ENCODE measurements at regions not wholly inside any gene's neighbourhood (a gene's known extent, or its start where the extent isn't known, plus 50 kb on each side); places are given as distances from the start of the nearest gene placed in this dataset.

DNA sequence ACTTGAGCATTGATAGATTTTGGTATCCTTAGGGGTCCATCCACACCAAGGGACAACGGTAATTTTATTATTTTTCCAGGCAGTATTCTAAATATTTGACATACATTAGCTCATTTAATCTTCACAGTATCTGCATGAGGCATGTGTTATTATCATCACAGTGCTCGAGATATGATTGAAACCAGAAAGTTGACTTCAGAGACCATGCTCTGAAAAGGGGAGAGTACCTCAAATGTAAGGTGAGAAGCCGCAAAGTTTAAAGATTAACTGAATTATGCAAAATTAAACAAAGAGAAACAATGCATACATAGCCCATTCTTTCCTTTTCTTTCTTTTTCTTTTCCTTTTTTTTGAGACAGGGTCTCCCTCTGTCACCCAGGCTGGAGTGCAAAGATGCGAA, 104.1 kb downstream of the SLC25A46 start:
- ChIA-PET CTCF (no interaction called here), POLR2A (no interaction called here)
- ATAC-seq, result no peak
- Mint-ChIP-seq H3K27ac (no peak overlapping the region), H3K27me3 (ENCODE audit: low read depth) (no peaks in the 10 kb centered on the region), H3K4me1 (ENCODE audit: low read depth) (no peaks in the 10 kb centered on the region), H3K9me3 (ENCODE audit: insufficient read depth) (no peaks in the 10 kb centered on the region), H3K4me3 (no peak overlapping the region), H3K36me3 (ENCODE audit: low read depth) (no peaks in the 10 kb centered on the region)
- DNase-seq, result no peak

DNA sequence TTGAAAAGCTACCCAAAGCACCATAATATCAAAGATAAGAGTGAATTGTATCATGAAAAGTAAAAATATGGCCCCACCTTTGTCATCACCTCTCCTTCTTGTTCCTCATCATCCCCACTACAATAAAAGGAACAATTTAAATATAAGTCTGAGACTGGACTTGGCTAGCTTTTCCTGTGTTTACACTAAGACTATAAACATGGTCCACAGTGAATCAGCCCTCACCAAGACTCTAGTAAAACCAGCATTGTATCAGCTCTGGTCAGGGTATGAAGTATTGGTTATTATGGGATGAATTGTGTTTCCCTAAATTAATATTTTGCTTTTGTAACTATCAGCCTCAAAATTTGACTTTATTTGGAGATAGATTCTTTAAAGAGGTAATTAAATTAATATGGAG, 105.4 kb downstream of the SLC25A46 start:
- Mint-ChIP-seq H3K9me3 (ENCODE audit: insufficient read depth) (no peaks in the 10 kb centered on the region), H3K36me3 (ENCODE audit: low read depth) (no peaks in the 10 kb centered on the region), H3K27me3 (ENCODE audit: low read depth) (no peaks in the 10 kb centered on the region), H3K27ac (no peak overlapping the region), H3K4me1 (ENCODE audit: low read depth) (no peaks in the 10 kb centered on the region), H3K4me3 (no peak overlapping the region)
- POLR2A ChIA-PET, result no interaction called here
- DNase-seq, result no peak
- ATAC-seq, result no peak
- CTCF ChIA-PET, result no interaction called here

GRCh38 chr5:110846398-110847001, 107.7 kb downstream of the SLC25A46 start:
- no peaks in the 10 kb centered on the region for H3K4me1 Mint-ChIP-seq (ENCODE audit: low read depth)
- H3K4me3 Mint-ChIP-seq, result no peak overlapping the region
- no peak for DNase-seq
- no peaks in the 10 kb centered on the region for H3K36me3 Mint-ChIP-seq (ENCODE audit: low read depth)
- no peak overlapping the region for H3K27ac Mint-ChIP-seq
- H3K9me3 Mint-ChIP-seq (ENCODE audit: insufficient read depth), result peaks cover 4% of the 10 kb centered on the region
- no peaks in the 10 kb centered on the region for H3K27me3 Mint-ChIP-seq (ENCODE audit: low read depth)
- CTCF ChIA-PET, result no interaction called here
- ATAC-seq, result no peak
- POLR2A ChIA-PET, result no interaction called here

DNA sequence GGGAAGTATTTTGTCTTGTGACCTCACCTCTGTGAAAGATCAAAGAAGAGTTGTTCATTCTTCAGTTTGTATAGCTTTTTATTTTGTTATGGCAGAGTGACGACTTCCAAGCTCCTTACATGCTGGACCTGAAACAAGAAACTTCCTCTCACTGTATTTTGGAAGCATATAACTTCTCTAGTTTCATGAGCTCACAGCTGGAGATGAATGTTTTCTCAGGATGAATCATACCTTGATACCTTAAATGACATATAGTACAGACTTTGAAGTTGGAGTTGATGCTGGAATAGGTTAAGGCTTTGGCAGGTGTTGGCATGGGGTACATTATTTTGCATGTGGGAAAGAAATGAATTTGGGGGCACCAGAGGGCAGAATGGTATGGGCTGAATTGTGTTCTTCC, 112.5 kb downstream of the SLC25A46 start:
- Mint-ChIP-seq H3K4me1 (ENCODE audit: low read depth) (no peaks in the 10 kb centered on the region), H3K27me3 (ENCODE audit: low read depth) (no peaks in the 10 kb centered on the region), H3K9me3 (ENCODE audit: insufficient read depth) (peaks cover 4% of the 10 kb centered on the region), H3K4me3 (no peak overlapping the region), H3K27ac (no peak overlapping the region), H3K36me3 (ENCODE audit: low read depth) (no peaks in the 10 kb centered on the region)
- ATAC-seq (no peak), DNase-seq (no peak)
- POLR2A ChIA-PET, result no interaction called here
- CTCF ChIA-PET, result no interaction called here

DNA sequence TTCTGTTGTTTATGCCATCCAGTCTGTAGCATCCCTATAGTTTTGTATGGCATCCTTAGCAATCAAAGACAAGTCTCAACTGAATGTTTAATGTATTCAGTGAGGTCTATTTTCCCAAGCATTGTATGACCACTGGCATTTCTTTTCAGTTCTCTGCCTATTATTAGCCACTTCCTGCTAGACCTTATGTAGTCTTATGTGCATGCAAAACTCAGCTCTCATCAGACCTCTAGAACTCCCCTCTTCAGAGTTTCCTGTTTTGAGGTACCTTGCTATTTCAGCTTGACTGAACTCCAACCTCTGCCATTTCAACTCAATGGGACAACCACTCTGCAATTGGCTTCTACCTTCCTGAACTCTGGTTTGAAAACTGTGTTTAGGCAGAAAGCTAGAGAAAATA, 113.2 kb downstream of the SLC25A46 start:
- ChIA-PET CTCF (no interaction called here), POLR2A (no interaction called here)
- H3K36me3 Mint-ChIP-seq (ENCODE audit: low read depth), result no peaks in the 10 kb centered on the region
- H3K9me3 Mint-ChIP-seq (ENCODE audit: insufficient read depth), result peaks cover 4% of the 10 kb centered on the region
- no peak for DNase-seq
- no peaks in the 10 kb centered on the region for H3K4me1 Mint-ChIP-seq (ENCODE audit: low read depth)
- no peak for ATAC-seq
- no peaks in the 10 kb centered on the region for H3K27me3 Mint-ChIP-seq (ENCODE audit: low read depth)
- H3K27ac Mint-ChIP-seq, result no peak overlapping the region
- H3K4me3 Mint-ChIP-seq, result no peak overlapping the region

GRCh38 chr5:110852541-110852940, 113.7 kb downstream of the SLC25A46 start:
- DNase-seq, result no peak
- CTCF ChIA-PET, result no interaction called here
- Mint-ChIP-seq H3K36me3 (ENCODE audit: low read depth) (no peaks in the 10 kb centered on the region), H3K4me3 (no peak overlapping the region), H3K9me3 (ENCODE audit: insufficient read depth) (peaks cover 4% of the 10 kb centered on the region), H3K4me1 (ENCODE audit: low read depth) (no peaks in the 10 kb centered on the region), H3K27ac (no peak overlapping the region), H3K27me3 (ENCODE audit: low read depth) (no peaks in the 10 kb centered on the region)
- POLR2A ChIA-PET, result no interaction called here
- ATAC-seq, result no peak

- CTCF ChIA-PET, result no interaction called here
- peaks cover 4% of the 10 kb centered on the region for H3K9me3 Mint-ChIP-seq (ENCODE audit: insufficient read depth)
- no peaks in the 10 kb centered on the region for H3K4me1 Mint-ChIP-seq (ENCODE audit: low read depth)
- no peak overlapping the region for H3K27ac Mint-ChIP-seq
- no peak overlapping the region for H3K4me3 Mint-ChIP-seq
- H3K36me3 Mint-ChIP-seq (ENCODE audit: low read depth), result no peaks in the 10 kb centered on the region
- ATAC-seq (no peak), DNase-seq (no peak)
- POLR2A ChIA-PET, result no interaction called here
- no peaks in the 10 kb centered on the region for H3K27me3 Mint-ChIP-seq (ENCODE audit: low read depth)
Observed at GRCh38 chr5:110853267-110853666, 114.5 kb downstream of the SLC25A46 start.

DNA sequence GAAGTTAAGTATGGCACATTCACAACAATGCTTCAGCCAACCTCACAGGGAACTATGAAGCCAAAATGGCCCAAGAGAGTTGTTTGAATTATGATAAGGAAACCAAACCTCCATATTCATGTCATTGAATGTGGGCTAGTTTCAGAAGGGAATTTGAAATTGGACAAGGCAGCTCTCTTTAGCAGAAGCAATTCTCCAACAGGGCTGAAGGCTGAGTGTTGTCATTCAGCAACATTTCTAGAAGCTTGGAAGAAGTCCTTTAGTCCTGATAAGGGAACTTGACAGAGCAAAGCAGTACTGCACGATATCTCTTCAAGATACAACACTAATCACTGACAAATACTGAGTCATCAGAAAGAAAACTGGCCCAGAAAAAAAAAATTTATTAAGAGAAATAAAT, 115.4 kb downstream of the SLC25A46 start:
- no peaks in the 10 kb centered on the region for H3K36me3 Mint-ChIP-seq (ENCODE audit: low read depth)
- ATAC-seq (no peak), DNase-seq (no peak)
- no peak overlapping the region for H3K4me3 Mint-ChIP-seq
- no peak overlapping the region for H3K27ac Mint-ChIP-seq
- POLR2A ChIA-PET, result no interaction called here
- H3K4me1 Mint-ChIP-seq (ENCODE audit: low read depth), result no peaks in the 10 kb centered on the region
- H3K27me3 Mint-ChIP-seq (ENCODE audit: low read depth), result no peaks in the 10 kb centered on the region
- peaks cover 4% of the 10 kb centered on the region for H3K9me3 Mint-ChIP-seq (ENCODE audit: insufficient read depth)
- CTCF ChIA-PET, result no interaction called here

DNA sequence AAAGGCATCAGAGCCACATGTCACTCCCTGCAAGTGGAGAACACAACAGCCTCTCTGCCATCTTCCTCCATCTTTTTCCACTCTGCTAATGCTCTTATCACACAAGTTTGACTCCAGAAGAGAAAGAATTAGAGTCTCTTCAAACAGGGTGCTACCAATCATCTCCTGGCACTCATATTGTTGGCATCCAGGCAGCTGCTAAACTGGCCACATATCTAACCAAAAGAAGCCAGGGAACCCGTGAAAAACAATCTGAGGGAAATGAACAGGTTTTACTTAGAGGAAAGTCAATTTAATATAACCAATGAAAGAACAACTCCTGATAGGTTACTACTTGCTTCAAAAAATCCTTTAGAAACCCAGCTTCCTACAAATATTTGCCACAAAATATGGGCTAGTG, 117.2 kb downstream of the SLC25A46 start:
- Mint-ChIP-seq H3K4me3 (no peak overlapping the region), H3K27me3 (ENCODE audit: low read depth) (no peaks in the 10 kb centered on the region), H3K4me1 (ENCODE audit: low read depth) (no peaks in the 10 kb centered on the region), H3K27ac (no peak overlapping the region), H3K9me3 (ENCODE audit: insufficient read depth) (no peaks in the 10 kb centered on the region), H3K36me3 (ENCODE audit: low read depth) (no peaks in the 10 kb centered on the region)
- POLR2A ChIA-PET, result no interaction called here
- CTCF ChIA-PET, result no interaction called here
- no peak for ATAC-seq
- DNase-seq, result no peak

DNA sequence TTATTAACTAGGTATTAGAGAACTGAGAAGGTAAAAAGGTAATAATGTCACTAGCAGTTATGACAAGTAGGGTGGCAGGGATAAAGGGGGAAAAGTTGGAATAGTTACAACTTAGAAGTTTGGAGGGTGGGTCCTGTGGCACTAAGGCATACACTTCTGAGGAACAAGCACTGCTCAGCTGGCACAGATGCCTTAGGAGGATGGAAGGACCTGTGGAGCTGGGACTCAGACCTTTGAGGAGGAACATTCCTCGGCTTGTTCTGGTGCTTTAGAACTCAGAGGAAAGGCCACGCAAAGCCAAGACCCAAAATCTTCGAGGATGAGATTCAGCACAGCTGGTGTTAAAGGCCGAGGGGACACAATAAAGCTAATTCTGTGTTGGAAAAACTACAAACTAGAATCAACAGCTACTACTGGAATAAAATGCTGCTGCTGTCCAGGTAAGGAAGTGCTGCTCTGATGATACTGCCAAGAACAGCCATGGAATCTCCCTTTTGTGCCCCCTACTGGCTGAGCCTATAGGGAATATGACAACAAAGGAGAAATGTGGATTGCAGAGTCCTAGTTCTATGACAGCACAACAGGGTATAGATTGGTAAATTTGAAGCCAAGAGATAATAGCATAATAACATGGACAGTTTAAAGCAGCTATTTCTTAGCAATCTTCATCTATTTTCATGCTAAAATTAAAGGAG, 126.7 kb downstream of the SLC25A46 start:
- Mint-ChIP-seq H3K36me3 (ENCODE audit: low read depth) (no peaks in the 10 kb centered on the region), H3K27ac (no peak overlapping the region), H3K4me1 (ENCODE audit: low read depth) (no peaks in the 10 kb centered on the region), H3K4me3 (no peak overlapping the region), H3K9me3 (ENCODE audit: insufficient read depth) (no peaks in the 10 kb centered on the region), H3K27me3 (ENCODE audit: low read depth) (no peaks in the 10 kb centered on the region)
- ChIA-PET CTCF (interaction anchor here (1.0 kb wide), 1 partner anchor 109 kb away, joined by 3 read pairs; no protein-coding TSS in a partner anchor), POLR2A (no interaction called here)
- ATAC-seq, result no peak
- no peak for DNase-seq

DNA sequence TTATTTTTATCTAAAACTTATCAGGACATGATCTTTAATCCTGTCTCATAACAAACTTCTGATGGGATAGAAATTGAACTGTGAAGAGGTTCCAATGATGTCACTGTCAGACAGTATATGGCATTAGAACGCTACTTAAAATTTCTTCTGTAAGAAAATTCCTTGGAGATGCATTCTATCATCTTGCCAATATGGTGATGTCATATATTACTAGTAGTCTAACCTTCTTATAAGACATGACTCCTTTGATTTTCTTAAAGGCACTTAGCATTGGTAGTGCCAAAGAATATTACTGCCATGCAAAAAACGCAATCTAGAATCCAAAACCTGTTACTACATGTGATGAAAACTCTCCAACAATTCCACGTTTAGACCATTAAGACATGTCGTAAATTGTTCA, 131.1 kb downstream of the SLC25A46 start:
- no peaks in the 10 kb centered on the region for H3K9me3 Mint-ChIP-seq (ENCODE audit: insufficient read depth)
- CTCF ChIA-PET, result no interaction called here
- no peak overlapping the region for H3K4me3 Mint-ChIP-seq
- H3K27ac Mint-ChIP-seq, result no peak overlapping the region
- no peaks in the 10 kb centered on the region for H3K36me3 Mint-ChIP-seq (ENCODE audit: low read depth)
- H3K4me1 Mint-ChIP-seq (ENCODE audit: low read depth), result no peaks in the 10 kb centered on the region
- no peaks in the 10 kb centered on the region for H3K27me3 Mint-ChIP-seq (ENCODE audit: low read depth)
- DNase-seq (no peak), ATAC-seq (no peak)
- POLR2A ChIA-PET, result no interaction called here

DNA sequence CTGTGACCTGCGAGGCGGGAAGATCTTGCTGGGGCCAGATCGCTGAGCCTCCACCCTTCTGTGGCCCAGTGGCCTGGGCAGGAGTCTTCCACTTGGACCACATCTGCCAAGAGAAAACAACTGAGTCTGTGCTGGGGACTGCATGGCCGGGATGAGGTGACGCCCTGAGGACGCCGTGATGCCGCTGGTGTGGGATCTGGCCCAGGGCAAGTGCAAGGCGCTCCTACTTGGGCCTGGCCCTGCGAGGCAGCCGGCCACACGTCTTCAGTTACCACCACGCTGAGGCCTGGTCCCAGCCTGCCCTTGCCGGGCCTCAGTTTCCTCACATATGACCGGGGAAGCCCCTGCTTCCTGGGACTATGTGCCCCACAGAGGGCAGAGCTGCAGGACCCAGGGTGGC, 133.4 kb downstream of the SLC25A46 start:
- H3K4me1 Mint-ChIP-seq (ENCODE audit: low read depth), result no peaks in the 10 kb centered on the region
- ChIA-PET POLR2A (no interaction called here), CTCF (no interaction called here)
- H3K36me3 Mint-ChIP-seq (ENCODE audit: low read depth), result no peaks in the 10 kb centered on the region
- H3K27me3 Mint-ChIP-seq (ENCODE audit: low read depth), result no peaks in the 10 kb centered on the region
- H3K9me3 Mint-ChIP-seq (ENCODE audit: insufficient read depth), result no peaks in the 10 kb centered on the region
- no peak overlapping the region for H3K4me3 Mint-ChIP-seq
- DNase-seq (no peak), ATAC-seq (no peak)
- no peak overlapping the region for H3K27ac Mint-ChIP-seq

DNA sequence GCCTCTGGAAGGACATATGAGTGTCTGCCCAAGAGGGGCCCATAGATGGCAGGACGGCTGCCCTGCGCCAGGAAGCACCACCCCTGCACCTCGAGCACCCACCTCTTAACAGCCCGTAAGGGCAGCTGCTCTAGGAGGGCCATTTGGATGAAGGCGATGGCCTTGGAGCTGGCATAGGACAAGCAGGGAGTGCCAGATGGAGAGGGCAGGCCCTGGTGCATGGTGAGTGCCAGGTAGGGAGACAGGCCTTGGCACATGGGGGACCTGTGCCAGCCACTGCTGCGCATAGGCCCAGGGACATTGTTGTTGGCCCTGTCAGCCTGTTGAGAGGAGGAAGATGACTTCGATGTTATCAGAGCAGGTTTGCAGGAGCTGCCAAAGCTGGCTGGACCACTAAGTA, 134.2 kb downstream of the SLC25A46 start:
- ATAC-seq (no peak), DNase-seq (no peak)
- POLR2A ChIA-PET, result interaction anchor here (0.6 kb wide), 1 partner anchor 37 kb away, joined by 3 read pairs; no protein-coding TSS in a partner anchor
- Mint-ChIP-seq H3K4me1 (ENCODE audit: low read depth) (no peaks in the 10 kb centered on the region), H3K27me3 (ENCODE audit: low read depth) (no peaks in the 10 kb centered on the region), H3K36me3 (ENCODE audit: low read depth) (no peaks in the 10 kb centered on the region), H3K9me3 (ENCODE audit: insufficient read depth) (no peaks in the 10 kb centered on the region), H3K27ac (no peak overlapping the region), H3K4me3 (no peak overlapping the region)
- CTCF ChIA-PET, result no interaction called here
